ENCODE measurements at regions not wholly inside any gene's neighbourhood (a gene's known extent, or its start where the extent isn't known, plus 50 kb on each side); places are given as distances from the start of the nearest gene placed in this dataset.

- TF ChIP-seq CTCF (IDR thresholded peaks at IDR 0.05; ENCODE audit: low read length) (no peak), EZH2 (optimal IDR thresholded peaks at IDR 0.05; ENCODE audit: low read depth, low read length) (no peak)
Measured at GRCh38 chr4:85391071-85391470, 83.9 kb upstream of the ARHGAP24 start.
